ENCODE measurements at regions not wholly inside any gene's neighbourhood (a gene's known extent, or its start where the extent isn't known, plus 50 kb on each side); places are given as distances from the start of the nearest gene placed in this dataset.

GRCh38 chr4:4750187-4750586, 109.3 kb upstream of the MSX1 start:
- TF ChIP-seq CTCF (IDR thresholded peaks at IDR 0.05) (no peak), POLR2A (IDR thresholded peaks at IDR 0.05) (no peak)

All from esophagus squamous epithelium (tissue), 4 donors.